ENCODE measurements at regions not wholly inside any gene's neighbourhood (a gene's known extent, or its start where the extent isn't known, plus 50 kb on each side); places are given as distances from the start of the nearest gene placed in this dataset.
A peak's percentile ranks its signal among the peaks of the same experiment; 100 is the strongest.

GRCh38 chr4:43243433-43244116, 351.1 kb downstream of the GRXCR1 start:
- DNase-seq (ENCODE audit: low spot score): no peak

DNA sequence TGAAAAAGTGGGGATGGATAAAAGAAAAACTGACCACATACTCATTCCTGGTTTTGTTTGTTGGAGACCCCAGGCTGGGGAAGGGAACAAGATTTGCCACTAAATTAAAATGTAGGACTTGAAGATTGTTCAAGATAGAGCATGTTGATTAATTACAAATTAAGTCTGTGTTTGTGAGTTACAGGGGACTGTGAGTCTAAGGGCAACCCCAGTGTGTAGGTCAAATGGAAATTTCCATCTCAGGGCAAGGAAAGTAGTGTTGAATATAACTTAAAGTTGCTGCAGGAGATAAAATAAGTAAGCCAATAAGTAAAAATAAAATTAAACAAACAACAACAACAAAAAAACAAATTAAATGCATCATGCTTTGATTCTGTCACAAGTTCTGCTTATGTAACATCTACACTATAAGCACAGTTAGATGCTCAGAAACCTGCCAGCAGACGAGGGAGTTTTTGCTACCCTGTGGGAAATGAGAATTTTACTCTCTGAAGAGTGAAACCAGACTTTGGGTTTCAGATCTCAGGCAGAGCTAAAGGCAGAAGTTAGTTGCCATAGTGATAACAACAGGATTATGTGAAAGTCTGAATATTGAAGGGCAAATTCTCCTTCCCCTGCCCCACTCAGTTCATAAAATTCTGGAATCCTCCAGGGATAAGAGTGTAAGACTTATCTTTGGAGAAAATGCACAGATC, 352.3 kb downstream of the GRXCR1 start:
- no peak for DNase-seq (ENCODE audit: low spot score)

- DNase-seq (ENCODE audit: low spot score): no peak
Measured at GRCh38 chr4:43251841-43252240, 359.3 kb downstream of the GRXCR1 start.

DNA sequence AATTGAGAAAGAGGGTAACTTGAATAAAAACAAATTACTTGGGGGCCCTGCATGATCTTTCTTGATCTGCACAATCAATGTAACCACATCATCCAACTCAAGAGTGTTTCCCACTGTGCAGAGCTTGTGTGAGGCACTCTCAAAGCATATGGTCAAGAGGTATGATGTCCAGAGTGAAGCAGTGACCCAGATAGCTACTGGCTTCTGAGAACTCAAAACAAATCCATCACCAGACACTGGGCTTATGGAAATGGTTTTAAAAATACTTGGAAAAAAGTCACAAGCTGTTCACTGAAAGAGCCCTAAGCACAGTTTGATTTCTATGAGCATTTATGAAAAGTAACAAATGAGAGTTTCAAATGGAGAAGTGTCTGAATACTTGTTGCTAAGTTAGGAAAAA, 361.0 kb downstream of the GRXCR1 start:
- DNase-seq (ENCODE audit: low spot score): no peak

GRCh38 chr4:43264730-43265129, 372.2 kb downstream of the GRXCR1 start:
- DNase-seq (ENCODE audit: low spot score): no peak

DNA sequence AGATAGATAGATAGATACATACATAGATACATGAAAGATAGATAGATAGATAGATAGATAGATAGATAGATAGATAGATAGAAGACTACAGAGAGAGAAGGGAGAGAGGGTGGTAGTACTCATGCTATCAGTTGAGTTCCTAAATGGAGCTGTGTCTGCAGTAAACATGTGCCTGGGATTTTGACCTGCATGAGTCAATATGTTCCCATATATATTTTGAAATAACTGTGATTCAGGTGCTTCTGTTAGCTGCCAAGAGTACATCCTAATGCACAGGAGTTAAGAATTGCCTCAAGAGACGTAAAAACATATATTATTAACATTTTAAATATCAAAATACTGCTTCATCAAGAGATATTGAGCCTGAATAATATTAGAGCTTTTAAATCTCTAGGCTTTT, 379.4 kb downstream of the GRXCR1 start:
- no peak for DNase-seq (ENCODE audit: low spot score)

GRCh38 chr4:43274376-43274775, 381.9 kb downstream of the GRXCR1 start:
- DNase-seq (ENCODE audit: low spot score): no peak

DNA sequence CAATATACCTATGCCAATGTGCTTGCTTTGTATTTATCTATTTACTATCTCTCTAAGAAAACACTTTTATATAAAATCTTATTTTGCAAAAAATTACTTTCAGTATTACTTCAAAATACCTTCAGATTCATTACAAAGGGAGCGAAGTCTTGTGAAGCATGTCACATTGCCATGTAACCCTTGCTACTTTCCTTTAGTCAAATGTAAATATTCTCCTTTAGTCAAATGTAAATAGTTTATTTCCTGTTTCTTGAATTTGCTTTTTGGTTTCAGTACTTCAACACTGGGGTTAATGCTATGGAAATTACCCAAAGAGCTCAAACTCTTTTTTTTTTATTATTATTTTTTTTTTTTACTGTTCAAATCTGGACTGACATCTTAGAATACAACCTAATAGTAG, 383.3 kb downstream of the GRXCR1 start:
- no peak for DNase-seq (ENCODE audit: low spot score)

DNA sequence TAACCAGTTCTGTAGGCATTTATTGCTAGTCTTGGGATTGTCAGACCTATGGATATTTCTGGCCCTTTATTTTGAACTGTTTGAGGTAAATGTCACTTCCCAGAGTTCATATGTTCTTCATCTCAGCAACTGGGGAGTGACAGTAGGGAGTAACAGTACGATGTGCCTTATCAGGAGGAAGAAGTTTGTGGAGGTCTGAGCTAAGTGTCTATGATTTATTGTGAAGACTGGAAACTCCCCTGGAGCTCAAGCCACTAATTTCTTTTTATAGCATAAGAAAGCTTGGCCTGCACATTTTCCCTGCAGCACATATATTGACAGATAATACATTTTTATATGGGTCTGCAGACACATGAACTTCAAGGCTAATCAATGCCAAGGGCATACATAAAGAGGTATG, 383.8 kb downstream of the GRXCR1 start:
- no peak for DNase-seq (ENCODE audit: low spot score)

DNA sequence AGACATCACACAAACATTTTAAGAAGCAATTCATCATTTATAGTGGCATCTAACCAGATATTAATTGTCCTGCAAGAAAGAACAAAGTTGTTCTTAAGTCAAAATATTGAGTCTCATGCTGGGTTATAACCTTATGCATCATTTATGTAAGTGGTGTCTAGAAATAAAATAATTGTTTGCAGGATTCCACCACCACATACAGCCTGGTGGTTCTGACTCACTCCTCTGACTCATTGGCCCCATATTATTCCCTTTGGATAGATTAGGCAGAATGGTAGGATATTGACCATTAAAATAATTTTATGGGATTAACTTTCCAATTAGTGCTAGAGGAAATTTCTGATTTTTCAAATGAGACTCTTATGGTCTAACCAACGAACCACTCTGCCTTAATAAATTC, 384.5 kb downstream of the GRXCR1 start:
- no peak for DNase-seq (ENCODE audit: low spot score)

- DNase-seq (ENCODE audit: low spot score): no peak
Measured at GRCh38 chr4:43282534-43282933, 390.0 kb downstream of the GRXCR1 start.

GRCh38 chr4:43286137-43286536, 393.6 kb downstream of the GRXCR1 start:
- no peak for DNase-seq (ENCODE audit: low spot score)

GRCh38 chr4:43296946-43297528, 404.5 kb downstream of the GRXCR1 start:
- no peak for DNase-seq (ENCODE audit: low spot score)

- DNase-seq (ENCODE audit: low spot score): no peak
Measured at GRCh38 chr4:43316813-43317212, 424.3 kb downstream of the GRXCR1 start.

DNA sequence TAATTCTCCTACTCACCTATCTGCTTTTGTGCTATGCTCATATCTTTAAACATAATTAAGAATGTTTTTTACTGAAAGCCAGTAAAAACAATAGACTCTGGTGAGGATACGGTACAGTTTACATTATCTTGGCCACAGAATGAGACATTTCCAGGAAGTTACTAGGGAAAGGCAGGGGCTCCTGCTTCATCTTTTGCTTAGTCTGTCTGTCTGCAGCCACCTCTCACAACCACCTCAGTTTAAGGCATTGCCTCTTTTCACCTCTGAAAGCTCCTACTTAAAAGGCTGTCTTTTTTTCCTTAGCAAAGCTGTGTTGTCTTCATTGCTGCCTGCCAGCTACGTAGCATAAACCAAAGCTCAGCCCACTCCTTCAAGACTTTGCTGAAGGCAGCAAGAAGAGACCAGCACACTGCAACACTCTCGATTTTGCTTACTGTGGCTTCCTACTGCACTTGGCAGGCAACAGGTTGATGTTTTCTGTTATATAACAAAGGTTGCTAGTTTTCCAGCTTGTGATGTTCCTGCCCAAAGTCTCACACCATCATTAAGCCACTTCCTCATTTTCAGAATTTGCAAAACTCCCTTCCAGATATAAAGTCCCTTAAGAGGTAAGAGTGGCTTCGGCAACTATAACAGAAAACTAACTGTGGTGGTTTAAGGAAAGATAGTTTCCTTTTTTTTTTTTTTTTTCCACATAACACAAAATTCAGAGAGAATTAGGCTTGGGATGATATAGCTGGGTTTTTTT, 432.9 kb downstream of the GRXCR1 start:
- DNase-seq (ENCODE audit: low spot score): no peak

DNA sequence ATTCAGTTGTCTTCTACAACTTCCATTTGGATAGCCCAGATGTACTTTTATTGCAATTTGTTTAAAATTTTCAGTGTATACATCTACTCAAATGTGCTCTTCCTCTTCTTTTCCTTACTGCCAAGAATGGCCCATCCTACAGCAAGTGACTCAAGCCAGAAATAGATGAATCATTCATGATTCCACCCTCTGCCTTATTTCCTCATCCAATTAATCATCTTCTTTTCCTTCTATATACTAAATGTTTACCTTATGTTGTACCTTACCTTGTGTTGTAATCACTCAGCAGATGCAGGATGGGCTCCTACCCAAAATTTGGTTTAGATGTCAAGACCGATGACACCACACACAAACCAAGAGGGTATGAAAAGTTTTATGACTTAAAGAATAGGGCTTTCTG, 437.8 kb downstream of the GRXCR1 start:
- DNase-seq (ENCODE audit: low spot score): no peak

DNA sequence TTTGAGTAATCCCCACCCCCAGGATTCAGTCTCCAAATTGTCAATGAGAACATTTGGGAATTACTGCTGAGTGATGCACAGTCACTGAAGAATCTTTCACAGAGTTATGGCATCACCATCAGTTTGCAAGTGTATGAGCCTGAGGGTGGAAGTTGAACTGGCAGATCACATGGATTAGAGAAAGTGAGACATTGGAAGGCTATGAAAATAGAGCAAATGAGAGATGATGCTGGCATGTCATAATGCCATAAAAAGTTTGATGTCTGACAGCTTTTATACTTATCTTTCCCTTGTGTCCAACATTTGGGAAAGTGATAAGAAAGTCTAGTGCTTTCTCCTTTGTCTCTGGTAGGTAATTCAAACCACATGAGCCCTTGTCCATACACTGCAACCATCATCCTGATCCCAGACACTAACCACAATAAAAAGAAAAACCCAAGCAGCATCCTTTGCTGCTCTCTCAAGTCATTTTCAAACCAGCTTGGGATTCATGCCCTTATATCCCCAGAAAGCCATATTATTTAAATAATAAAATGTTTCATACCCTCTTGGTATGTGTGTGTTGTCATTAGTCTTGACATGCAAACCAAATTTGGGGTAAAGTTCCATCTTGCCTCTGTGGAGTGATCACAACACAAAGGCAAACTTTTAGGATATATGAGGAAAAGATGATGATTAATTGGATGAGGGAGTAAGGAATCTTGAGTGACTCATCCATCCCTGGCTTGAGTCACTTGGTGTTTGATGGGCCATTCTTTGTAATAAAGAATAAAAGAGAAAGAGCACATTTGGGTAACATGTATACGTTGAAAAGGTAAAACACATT, 438.9 kb downstream of the GRXCR1 start:
- peak; percentile 19 for DNase-seq (ENCODE audit: low spot score)

DNA sequence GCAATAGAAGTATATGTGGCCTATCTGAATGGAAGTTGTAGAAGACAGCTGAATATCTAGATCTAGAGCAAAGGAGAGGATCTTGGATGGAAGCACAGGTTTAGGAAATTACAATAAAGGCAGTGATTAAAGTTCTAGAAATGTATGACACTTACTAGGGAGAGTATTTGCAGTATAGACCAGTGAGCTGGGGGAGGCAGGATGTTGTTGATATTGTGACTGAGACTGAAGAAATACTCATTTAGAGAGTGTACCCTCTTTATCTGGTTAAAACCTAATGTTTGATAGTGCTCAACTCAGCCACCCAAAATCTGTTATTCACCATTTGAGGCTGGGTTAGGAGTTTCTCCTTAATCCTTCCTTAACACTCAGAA, 439.5 kb downstream of the GRXCR1 start:
- no peak for DNase-seq (ENCODE audit: low spot score)

DNA sequence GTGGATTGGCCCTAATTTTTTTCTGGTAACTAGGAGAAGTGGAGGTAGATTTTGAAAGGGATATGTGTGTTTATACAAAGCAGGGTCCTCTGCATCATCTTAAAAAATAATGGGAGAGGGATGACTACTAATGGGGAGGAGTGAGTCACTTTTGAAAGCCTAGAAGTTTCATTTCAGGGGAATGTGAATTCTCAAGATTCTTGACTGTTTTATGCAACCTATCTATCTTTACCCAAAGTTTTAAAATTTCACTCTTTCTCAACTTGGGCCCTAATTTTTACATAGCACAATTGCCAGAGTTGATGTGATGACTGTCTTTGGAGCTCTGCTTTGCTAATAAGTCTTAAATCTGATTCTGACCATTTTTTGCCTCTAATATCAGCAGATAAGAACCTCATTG, 445.2 kb downstream of the GRXCR1 start:
- DNase-seq (ENCODE audit: low spot score): no peak

- DNase-seq (ENCODE audit: low spot score): peak; percentile 20
Measured at GRCh38 chr4:43339435-43339834, 446.9 kb downstream of the GRXCR1 start.

- no peak for DNase-seq (ENCODE audit: low spot score)
Measured at GRCh38 chr4:43341741-43342140, 449.2 kb downstream of the GRXCR1 start.

GRCh38 chr4:43343298-43343697, 450.8 kb downstream of the GRXCR1 start:
- DNase-seq (ENCODE audit: low spot score): no peak

Data from AG20443 (cell line).